GM21825 (cell line): ENCODE measurements at regions not wholly inside any gene's neighbourhood (a gene's known extent, or its start where the extent isn't known, plus 50 kb on each side); places are given as distances from the start of the nearest gene placed in this dataset.

Experiments
- ATAC-seq: cut with Tn5 transposase; IDR thresholded peaks from one replicate; pipeline ENCODE4 v1.9.1; 2021; ENCODE audit warnings: mild to moderate bottlenecking, moderate library complexity; ENCODE audit not compliant: unreplicated experiment

DNA sequence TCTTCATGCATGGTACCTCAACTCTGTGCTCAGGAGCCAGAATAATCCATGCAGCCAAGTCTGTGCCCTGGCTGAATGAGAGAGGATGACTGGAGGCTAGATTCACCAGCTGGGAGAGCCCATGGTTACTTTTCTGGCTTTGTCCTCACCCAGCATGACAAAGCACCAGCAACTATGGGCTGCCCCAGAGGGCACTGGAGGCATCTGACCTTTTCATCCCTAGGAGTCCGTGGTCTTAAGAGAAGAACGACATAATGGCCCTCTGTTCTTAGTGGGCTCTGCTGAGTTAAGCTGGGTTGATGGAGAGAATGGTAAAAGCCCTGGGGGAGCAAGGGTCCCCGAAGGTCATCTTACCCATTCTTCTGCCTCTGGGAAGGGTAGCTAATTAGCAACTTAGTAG lies 54.6 kb upstream of the TNP1 start:
- no peak for ATAC-seq

DNA sequence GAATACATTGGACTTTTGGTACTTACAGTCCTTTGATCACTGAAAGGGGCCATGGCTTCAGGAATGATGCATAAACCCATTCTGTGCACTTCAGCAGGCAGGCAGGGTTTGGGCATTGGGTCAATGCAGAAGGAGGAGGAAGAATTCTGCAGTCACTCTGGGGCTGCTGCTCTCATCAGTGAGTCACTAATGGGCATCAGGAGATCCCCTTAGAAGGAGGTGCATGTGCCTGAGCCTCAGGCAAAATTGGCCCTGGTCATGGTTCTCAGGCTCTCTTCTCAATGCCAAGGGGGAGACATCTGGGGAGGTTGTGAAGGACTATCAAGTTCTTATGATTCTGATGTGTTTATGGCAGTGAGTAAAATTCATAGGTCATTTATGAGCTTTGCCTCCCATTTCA lies 52.0 kb upstream of the TNP1 start:
- no peak for ATAC-seq

DNA sequence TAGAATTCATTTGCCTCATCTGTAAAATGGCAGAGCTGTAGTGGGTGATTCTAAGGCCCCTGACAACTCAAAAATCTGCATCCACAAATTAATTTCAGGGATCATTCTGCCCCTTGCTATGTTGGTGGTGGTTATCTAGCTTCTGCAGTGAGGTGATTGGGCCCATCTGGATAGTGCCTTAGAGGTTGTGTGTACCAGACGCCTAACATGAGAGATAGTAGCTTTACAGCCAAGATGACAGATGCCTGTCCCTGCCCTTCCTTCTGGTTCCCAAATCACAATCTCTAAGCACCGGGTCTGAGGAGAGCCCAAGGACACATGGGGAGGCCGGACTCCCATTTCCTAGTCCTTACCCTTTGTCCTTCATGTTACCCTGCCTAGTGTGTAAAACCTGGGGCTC lies 51.1 kb upstream of the TNP1 start:
- no peak for ATAC-seq

DNA sequence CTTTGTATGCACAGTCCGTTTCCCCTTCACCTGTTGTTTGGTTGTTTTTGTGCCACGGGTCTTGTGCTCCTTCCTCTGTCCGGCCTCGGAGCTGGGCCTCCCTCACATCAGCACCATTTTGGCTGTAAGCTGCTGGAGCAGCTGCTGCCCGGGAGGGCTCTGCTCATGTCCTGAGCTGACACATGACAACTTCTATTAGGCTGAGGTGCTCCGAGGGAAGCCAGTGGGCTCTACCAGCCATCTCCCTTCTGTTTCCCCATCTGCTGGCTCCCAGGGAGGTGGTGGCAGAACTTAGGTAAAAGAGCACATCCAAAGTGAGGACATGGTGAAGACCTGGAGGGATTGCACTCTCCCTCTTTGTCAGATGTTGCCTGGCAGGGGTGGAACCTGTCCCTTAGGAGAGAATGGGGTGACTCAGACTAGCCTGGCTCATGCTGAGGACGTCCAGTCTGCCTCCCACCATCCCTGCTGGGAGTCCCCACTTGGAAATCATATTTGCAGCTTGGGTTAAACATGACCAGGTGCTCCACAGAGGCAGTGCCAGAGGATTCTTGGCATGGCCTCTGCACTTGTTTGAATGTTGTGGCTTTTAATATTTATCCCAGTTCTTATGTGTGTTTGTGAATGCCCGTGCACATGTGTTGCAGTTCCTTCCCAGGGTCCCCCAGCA lies 49.8 kb upstream of the TNP1 start:
- ATAC-seq, result no peak
